ENCODE measurements at regions not wholly inside any gene's neighbourhood (a gene's known extent, or its start where the extent isn't known, plus 50 kb on each side); places are given as distances from the start of the nearest gene placed in this dataset.
"Not testable (repeated sequence)": the region's sequence is repeated elsewhere in the genome, so short reads cannot be mapped to it uniquely, and the experiment has no call there.

GRCh38 chr6:51027283-51028065, 208.8 kb downstream of the TFAP2B start:
- in situ Hi-C loops (cut with HindIII; ENCODE audit: low sequenced_read_pairs): no loop called here
- no peak for DNase-seq (ENCODE audit: low spot score)

DNA sequence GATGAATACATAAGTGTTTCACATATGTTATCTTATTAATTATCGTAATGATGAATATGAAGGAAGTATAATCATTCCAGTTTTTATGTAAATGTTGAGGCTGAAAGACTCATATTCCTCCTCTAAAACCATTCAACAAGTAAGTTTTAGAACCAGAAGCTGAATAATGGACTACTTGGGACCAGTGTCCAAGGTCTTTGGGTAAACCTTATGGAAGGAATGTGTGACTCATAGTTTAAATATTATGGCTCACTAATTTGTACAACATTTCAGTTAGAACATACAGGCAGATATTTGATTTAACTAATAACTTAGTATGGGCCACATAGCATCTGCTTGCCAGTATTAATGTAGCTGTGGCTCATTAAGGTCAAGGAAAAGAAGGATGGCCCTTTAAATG, 209.6 kb downstream of the TFAP2B start:
- in situ Hi-C loops (cut with HindIII; ENCODE audit: low sequenced_read_pairs): no loop called here

GRCh38 chr6:51029561-51029960, 210.9 kb downstream of the TFAP2B start:
- in situ Hi-C loops (cut with HindIII; ENCODE audit: low sequenced_read_pairs): no loop called here
- DNase-seq (ENCODE audit: low spot score): no peak

More for the DNA sequence above, 209.6 kb downstream of the TFAP2B start:
- DNase-seq (ENCODE audit: low spot score): no peak

DNA sequence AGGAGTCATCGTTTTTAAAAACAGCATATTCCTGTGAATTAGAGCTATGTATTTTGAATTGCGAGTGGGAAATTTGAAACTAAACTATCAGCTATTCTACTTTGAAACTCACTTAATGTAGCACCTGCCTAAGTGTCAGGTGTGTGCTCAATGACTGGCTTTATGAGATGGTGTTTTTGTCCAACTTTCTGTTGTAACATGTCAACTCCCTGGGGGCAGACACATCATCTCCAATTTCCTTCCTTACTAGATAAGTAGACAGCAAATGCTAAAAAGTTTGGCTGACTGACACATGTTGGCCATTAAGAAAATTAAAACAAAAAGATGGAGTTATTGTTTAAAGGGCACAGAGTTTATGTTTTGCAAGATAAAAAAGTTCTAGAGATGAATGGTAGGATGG, 226.9 kb downstream of the TFAP2B start:
- no peak for DNase-seq (ENCODE audit: low spot score)

GRCh38 chr6:51049288-51049982, 230.8 kb downstream of the TFAP2B start:
- in situ Hi-C loops (cut with HindIII; ENCODE audit: low sequenced_read_pairs): no loop called here
- DNase-seq (ENCODE audit: low spot score): no peak

More for the DNA sequence above, 226.9 kb downstream of the TFAP2B start:
- in situ Hi-C loops (cut with HindIII; ENCODE audit: low sequenced_read_pairs): no loop called here

DNA sequence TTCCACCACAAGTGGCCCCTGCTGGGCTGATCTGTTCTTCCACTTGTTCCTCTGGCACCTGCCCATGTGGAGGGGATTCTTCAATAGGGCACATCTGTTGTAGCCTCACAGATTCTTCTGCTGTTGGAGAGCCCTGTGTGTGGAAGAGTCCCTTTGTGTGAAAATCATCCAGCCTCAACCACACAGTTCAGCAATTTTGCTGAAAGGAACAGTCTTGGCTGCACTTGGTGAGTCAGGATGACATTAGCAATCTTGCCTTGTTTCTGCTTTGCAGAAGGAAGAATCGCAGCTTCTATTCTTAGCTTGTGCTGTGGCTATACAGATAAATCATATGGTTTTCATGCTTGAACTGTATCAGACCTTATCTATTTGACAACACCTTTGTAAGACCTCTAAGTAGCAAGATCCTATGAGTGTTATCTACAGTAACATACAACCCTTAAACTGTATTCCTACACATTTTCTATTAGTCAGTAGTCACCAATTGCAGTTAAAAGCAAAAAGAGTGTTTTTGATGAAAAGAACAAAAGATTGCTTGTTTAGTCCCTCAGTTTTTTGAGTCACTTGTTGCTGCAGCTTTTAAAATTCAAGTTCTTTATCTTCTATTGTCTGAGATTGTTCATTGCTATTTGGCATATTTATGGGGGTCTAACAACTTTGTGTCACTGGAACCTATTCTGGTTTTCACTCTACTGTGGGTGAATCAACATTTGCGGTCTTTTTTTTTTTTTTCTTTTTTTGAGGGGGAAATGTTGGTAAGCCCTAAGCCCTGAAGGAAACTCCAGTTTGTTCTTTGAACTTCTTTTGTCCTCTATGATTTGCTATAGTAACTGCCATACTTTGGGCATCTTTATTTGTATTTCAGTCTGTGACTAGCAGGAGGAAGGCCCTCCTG, 231.6 kb downstream of the TFAP2B start:
- no peak for DNase-seq (ENCODE audit: low spot score)
- in situ Hi-C loops (cut with HindIII; ENCODE audit: low sequenced_read_pairs): no loop called here

DNA sequence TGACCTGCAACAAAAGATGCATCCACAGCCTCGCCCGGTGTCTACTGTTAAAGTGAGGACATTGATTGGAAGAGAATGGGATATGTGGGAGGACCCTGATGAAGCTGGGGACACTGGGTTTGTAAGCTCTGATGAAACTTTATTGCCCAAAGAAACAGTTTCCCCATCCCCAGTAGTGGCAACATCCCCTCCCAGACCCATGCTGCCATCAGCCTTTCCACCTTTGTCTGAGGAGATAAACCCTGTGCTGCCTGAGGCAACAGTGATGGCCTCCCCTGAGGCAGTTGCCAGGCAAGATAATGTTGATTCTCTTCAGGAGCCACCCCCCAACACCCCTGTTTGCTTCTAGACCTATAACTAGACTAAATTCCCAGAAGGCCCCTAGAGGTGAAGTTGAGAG, 234.0 kb downstream of the TFAP2B start:
- DNase-seq (ENCODE audit: low spot score); in situ Hi-C loops (cut with HindIII; ENCODE audit: low sequenced_read_pairs): not testable (repeated sequence)

DNA sequence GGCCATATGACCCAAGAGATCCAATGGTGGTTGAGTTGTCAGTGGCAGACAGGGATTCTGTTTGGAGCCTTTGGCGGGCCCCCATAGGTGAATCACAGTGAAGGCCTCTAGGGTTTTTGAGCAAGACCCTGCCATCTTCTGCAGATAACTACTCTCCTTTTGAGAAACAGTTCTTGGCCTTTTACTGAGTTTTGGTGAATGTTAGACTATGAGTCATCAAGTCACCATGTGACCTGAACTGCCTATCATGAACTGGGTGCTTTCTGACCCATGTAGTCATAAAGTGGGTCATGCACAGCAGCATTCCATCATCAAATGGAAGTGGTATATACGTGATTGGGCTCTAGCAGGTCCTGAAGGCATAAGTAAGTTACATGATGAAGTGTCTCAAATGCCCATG, 236.6 kb downstream of the TFAP2B start:
- DNase-seq (ENCODE audit: low spot score); in situ Hi-C loops (cut with HindIII; ENCODE audit: low sequenced_read_pairs): not testable (repeated sequence)

GRCh38 chr6:51057296-51057695, 238.6 kb downstream of the TFAP2B start:
- in situ Hi-C loops (cut with HindIII; ENCODE audit: low sequenced_read_pairs): no loop called here
- DNase-seq (ENCODE audit: low spot score): no peak

DNA sequence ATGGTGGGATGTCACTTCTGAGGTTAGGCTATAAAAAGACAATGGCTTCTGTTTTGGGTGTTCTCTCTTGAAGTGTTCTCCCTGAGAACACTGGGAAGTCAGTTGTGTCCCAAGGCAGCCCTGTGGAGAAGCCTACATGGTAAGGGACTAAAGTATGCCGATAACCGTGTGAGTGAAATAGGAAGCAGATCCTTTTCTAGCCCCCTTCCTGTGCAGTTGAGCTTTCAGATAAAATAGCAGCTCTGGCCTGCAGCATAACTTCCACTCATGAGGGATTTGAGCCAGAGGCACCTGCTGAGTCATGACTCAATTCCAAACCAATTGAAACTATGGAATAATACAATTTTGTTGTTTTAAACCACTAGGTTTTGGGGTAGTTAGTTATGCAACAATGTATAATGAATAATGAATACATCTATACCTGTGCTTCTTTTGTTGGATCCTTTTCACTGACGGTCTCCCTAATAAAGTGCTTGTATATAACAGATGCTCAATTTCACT, 241.6 kb downstream of the TFAP2B start:
- no peak for DNase-seq (ENCODE audit: low spot score)
- in situ Hi-C loops (cut with HindIII; ENCODE audit: low sequenced_read_pairs): no loop called here

DNA sequence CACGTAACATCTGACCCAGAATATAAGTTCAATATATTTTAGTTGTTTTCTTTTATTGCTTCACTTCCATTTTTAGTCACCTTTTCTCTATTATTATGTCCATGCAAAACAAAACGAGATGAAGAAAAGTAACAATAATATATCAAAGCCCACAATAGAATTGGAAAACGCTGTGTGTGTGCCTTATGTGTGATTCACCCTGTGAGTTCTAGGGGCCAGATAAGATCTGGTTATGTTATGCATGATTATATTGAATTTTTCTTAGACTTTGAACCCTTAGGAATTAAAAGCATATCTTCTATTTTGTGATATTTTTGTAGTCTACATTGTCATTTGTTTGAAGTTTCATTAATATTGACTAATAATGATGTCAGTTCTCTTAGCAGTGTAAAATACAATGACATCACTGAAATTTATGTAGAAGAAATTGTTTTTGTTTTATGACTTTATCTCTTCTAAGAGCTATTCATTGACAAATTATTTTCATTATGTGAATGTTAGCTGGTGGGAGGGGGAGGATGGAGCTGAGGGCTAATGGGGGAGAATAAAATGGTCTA, 243.6 kb downstream of the TFAP2B start:
- in situ Hi-C loops (cut with HindIII; ENCODE audit: low sequenced_read_pairs): no loop called here
- no peak for DNase-seq (ENCODE audit: low spot score)

- in situ Hi-C loops (cut with HindIII; ENCODE audit: low sequenced_read_pairs): no loop called here
- no peak for DNase-seq (ENCODE audit: low spot score)
These were observed 259.3 kb downstream of the TFAP2B start for GRCh38 chr6:51077821-51078518.

DNA sequence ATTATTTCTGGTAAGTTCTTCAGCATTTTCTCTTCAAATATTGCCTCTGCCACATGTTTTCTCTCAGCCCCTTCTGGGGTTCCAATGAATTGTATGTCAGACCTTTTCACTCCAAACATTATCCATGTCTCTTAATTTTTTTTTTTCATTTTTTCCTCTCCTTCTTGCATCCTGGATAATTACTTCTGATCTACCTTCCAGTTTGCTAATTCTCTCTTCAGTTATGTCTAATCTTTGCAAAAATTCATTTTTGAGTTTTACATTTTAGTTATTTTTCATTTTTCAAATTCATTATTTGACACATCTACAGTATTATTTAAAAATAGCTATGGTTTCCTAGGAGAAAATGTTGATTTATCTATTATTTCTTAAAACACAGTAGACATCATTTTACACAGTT, 271.7 kb downstream of the TFAP2B start:
- DNase-seq (ENCODE audit: low spot score): no peak
- in situ Hi-C loops (cut with HindIII; ENCODE audit: low sequenced_read_pairs): no loop called here

- in situ Hi-C loops (cut with HindIII; ENCODE audit: low sequenced_read_pairs): no loop called here
- no peak for DNase-seq (ENCODE audit: low spot score)
These were observed 275.2 kb downstream of the TFAP2B start for GRCh38 chr6:51093871-51094270.

GRCh38 chr6:51094271-51094670, 275.6 kb downstream of the TFAP2B start:
- in situ Hi-C loops (cut with HindIII; ENCODE audit: low sequenced_read_pairs): no loop called here
- no peak for DNase-seq (ENCODE audit: low spot score)

DNA sequence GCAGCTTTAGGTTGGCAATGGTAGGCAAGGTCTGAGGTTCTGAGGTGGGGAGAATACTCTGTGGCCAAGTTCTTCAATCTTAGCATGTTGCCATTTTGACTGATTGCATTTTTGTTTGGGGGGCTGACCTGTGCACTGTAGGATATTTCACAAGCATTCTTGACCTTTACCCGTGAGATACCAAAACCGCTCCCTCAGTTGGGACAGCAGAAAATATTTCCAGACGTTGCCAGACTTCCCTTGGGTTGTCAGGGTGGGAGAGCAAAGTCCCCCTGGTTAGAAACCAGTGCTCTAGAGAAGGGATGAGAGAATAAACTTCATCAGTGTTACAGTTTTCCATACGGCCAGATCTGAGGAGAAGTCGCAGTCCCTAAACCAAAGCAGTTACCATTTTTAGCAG, 279.6 kb downstream of the TFAP2B start:
- DNase-seq (ENCODE audit: low spot score): no peak
- in situ Hi-C loops (cut with HindIII; ENCODE audit: low sequenced_read_pairs): no loop called here

GRCh38 chr6:51098791-51099190, 280.1 kb downstream of the TFAP2B start:
- in situ Hi-C loops (cut with HindIII; ENCODE audit: low sequenced_read_pairs): no loop called here
- DNase-seq (ENCODE audit: low spot score): no peak

- no peak for DNase-seq (ENCODE audit: low spot score)
- in situ Hi-C loops (cut with HindIII; ENCODE audit: low sequenced_read_pairs): no loop called here
These were observed 280.5 kb downstream of the TFAP2B start for GRCh38 chr6:51099201-51099600.

- in situ Hi-C loops (cut with HindIII; ENCODE audit: low sequenced_read_pairs): no loop called here
- DNase-seq (ENCODE audit: low spot score): no peak
These were observed 286.7 kb downstream of the TFAP2B start for GRCh38 chr6:51105357-51105756.
